ENCODE measurements at regions not wholly inside any gene's neighbourhood (a gene's known extent, or its start where the extent isn't known, plus 50 kb on each side); places are given as distances from the start of the nearest gene placed in this dataset.

DNA sequence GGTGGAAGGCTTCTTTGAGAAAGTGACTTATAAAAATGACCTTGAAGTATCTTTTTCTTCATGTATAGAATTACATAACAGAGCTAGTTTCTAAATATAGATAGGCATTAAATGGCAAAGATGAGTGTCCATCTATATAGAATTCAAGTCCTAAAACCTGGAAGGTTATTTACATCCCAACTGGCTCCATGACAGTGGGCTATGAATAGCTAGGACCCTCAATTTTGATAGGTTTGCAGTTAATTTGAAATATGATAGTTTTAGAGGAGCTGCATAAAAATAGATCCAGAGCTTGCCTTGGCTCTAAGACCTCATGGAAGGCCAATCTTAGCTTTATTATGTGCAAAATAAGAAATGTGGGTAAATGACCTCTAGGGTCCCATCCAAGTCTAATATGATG, 310.6 kb upstream of the CITED2 start:
- Histone ChIP-seq H3K4me3 (ENCODE audit: low read depth, low read length, poor library complexity, severe bottlenecking) (no peak overlapping the region), H3K4me1 (ENCODE audit: insufficient read depth, low read length, poor library complexity, severe bottlenecking) (peaks cover 8% of the 10 kb centered on the region), H3K9me3 (ENCODE audit: low read depth, low read length, poor library complexity, severe bottlenecking) (no peaks in the 10 kb centered on the region), H3K27ac (ENCODE audit: low read depth, low read length, poor library complexity, severe bottlenecking) (no peak overlapping the region), H3K36me3 (ENCODE audit: insufficient read depth, low read length, poor library complexity, severe bottlenecking) (no peaks in the 10 kb centered on the region), H3K27me3 (replicated peaks; ENCODE audit: insufficient read depth, low read depth, low read length, poor library complexity) (no peaks in the 10 kb centered on the region)
- no TSS peak for BruUV-seq (replicated peaks)
- intact Hi-C loops (cut with micrococcal nuclease; ENCODE audit: unreplicated experiment), result no loop called here
- CTCF ChIA-PET, result no interaction called here
- no peak for DNase-seq (ENCODE audit: low spot score)
- POLR2A ChIA-PET (ENCODE audit: low non-redundant PET), result no interaction called here
- TF ChIP-seq, protein P1, sequence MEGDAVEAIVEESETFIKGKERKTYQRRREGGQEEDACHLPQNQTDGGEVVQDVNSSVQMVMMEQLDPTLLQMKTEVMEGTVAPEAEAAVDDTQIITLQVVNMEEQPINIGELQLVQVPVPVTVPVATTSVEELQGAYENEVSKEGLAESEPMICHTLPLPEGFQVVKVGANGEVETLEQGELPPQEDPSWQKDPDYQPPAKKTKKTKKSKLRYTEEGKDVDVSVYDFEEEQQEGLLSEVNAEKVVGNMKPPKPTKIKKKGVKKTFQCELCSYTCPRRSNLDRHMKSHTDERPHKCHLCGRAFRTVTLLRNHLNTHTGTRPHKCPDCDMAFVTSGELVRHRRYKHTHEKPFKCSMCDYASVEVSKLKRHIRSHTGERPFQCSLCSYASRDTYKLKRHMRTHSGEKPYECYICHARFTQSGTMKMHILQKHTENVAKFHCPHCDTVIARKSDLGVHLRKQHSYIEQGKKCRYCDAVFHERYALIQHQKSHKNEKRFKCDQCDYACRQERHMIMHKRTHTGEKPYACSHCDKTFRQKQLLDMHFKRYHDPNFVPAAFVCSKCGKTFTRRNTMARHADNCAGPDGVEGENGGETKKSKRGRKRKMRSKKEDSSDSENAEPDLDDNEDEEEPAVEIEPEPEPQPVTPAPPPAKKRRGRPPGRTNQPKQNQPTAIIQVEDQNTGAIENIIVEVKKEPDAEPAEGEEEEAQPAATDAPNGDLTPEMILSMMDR (conservative IDR thresholded peaks at IDR 0.05; ENCODE audit: low read depth, low read length), result no peak
- no peak for TF ChIP-seq EZH2 (IDR thresholded peaks at IDR 0.05; ENCODE audit: borderline replicate concordance, low read depth, low read length, poor library complexity, severe bottlenecking)

DNA sequence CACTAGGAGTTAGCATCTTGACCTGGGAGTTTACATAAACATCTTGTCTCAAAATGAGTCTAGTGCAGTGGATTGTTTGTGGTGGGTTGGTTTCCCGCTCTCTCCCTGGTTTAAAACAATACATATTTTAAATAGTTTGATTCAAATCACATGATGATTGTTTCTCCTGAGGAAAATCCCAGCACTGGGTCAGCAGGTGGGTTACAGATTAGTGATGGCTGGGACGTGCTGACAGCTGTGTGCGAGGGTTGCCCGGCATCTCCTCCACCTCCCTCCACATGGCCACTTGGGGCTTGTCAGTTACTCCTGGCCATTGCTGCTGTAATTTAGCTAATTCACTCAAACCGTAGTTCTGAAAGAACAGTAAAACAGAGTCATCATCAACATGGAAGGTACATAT, 306.4 kb upstream of the CITED2 start:
- H3K4me3 ChIP-seq (ENCODE audit: low read depth, low read length, poor library complexity, severe bottlenecking), result no peak overlapping the region
- no peaks in the 10 kb centered on the region for H3K9me3 ChIP-seq (ENCODE audit: low read depth, low read length, poor library complexity, severe bottlenecking)
- no peak for TF ChIP-seq EZH2 (IDR thresholded peaks at IDR 0.05; ENCODE audit: borderline replicate concordance, low read depth, low read length, poor library complexity, severe bottlenecking)
- TF ChIP-seq, protein P1 (conservative IDR thresholded peaks at IDR 0.05; ENCODE audit: low read depth, low read length), result no peak
- POLR2A ChIA-PET (ENCODE audit: low non-redundant PET), result no interaction called here
- intact Hi-C loops (cut with micrococcal nuclease; ENCODE audit: unreplicated experiment), result no loop called here
- H3K27ac ChIP-seq (ENCODE audit: low read depth, low read length, poor library complexity, severe bottlenecking), result no peak overlapping the region
- no peaks in the 10 kb centered on the region for H3K36me3 ChIP-seq (ENCODE audit: insufficient read depth, low read length, poor library complexity, severe bottlenecking)
- no peaks in the 10 kb centered on the region for H3K4me1 ChIP-seq (ENCODE audit: insufficient read depth, low read length, poor library complexity, severe bottlenecking)
- no TSS peak for BruUV-seq (replicated peaks)
- CTCF ChIA-PET, result no interaction called here
- no peaks in the 10 kb centered on the region for H3K27me3 ChIP-seq (replicated peaks; ENCODE audit: insufficient read depth, low read depth, low read length, poor library complexity)
- no peak for DNase-seq (ENCODE audit: low spot score)

DNA sequence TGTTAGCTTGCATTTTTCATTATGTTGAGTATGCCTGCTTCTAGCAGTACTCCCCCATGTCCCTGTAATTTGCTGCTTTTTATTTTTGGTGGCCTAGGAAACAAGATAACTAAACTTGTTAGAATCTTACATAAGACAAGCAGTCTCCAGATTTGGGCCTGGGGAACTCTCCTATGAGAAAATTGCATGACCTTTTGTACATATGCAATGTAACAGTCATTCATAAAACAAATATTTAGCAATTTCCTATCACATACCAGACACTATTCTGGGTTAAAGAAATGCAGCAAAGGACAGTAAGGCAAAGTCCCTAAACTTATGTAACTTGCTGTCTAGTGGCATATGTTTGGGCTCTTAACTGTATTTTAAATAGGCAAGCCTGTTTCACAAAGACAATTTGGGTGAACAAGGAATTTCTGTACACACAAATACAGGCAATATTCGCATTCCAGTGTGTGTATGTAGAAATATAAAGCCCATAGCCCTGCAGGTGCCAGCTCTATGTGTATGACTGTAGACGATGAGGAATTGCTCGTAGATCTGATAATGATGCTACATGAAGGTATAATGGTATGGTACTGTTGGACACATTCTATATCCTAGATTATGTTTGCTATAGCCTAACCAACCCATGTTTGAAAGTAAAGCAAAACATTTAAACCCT, 305.2 kb upstream of the CITED2 start:
- Histone ChIP-seq H3K9me3 (ENCODE audit: low read depth, low read length, poor library complexity, severe bottlenecking) (no peaks in the 10 kb centered on the region), H3K36me3 (ENCODE audit: insufficient read depth, low read length, poor library complexity, severe bottlenecking) (no peaks in the 10 kb centered on the region), H3K4me3 (ENCODE audit: low read depth, low read length, poor library complexity, severe bottlenecking) (no peak overlapping the region), H3K27me3 (replicated peaks; ENCODE audit: insufficient read depth, low read depth, low read length, poor library complexity) (no peaks in the 10 kb centered on the region), H3K4me1 (ENCODE audit: insufficient read depth, low read length, poor library complexity, severe bottlenecking) (no peaks in the 10 kb centered on the region), H3K27ac (ENCODE audit: low read depth, low read length, poor library complexity, severe bottlenecking) (no peak overlapping the region)
- DNase-seq (ENCODE audit: low spot score), result no peak
- ChIA-PET POLR2A (ENCODE audit: low non-redundant PET) (interaction anchor here (0.8 kb wide), 1 partner anchor 25 kb away, joined by 3 read pairs; no protein-coding TSS in a partner anchor), CTCF (no interaction called here)
- BruUV-seq (replicated peaks), result no TSS peak
- intact Hi-C loops (cut with micrococcal nuclease; ENCODE audit: unreplicated experiment), result no loop called here
- TF ChIP-seq, protein P1 (conservative IDR thresholded peaks at IDR 0.05; ENCODE audit: low read depth, low read length), result no peak
- no peak for TF ChIP-seq EZH2 (IDR thresholded peaks at IDR 0.05; ENCODE audit: borderline replicate concordance, low read depth, low read length, poor library complexity, severe bottlenecking)

Measured in A673 (cell line).